Mesenchymal stem cell (in vitro differentiated cells and primary cell): ENCODE measurements at regions not wholly inside any gene's neighbourhood (a gene's known extent, or its start where the extent isn't known, plus 50 kb on each side); places are given as distances from the start of the nearest gene placed in this dataset.

Source experiments
- DNase-seq: peaks from one replicate; pipeline ENCODE4 v3.0.0-alpha.2; 2013
- H2AFZ ChIP-seq: one replicate; pipeline ENCODE4 v1.6.1; 2013; ENCODE audit warnings: low read depth, mild to moderate bottlenecking, control low read depth, inconsistent platforms, low read length, moderate library complexity
- H2AK5ac ChIP-seq: 2 replicates; pipeline ENCODE4 v1.6.1; 2013; ENCODE audit warnings: low read length, moderate library complexity, mild to moderate bottlenecking, inconsistent platforms; ENCODE audit not compliant: severe bottlenecking
- H2BK120ac ChIP-seq: one replicate; pipeline ENCODE4 v1.6.1; 2013; ENCODE audit warnings: low read depth, mild to moderate bottlenecking, inconsistent platforms, low read length, moderate library complexity
- H2BK12ac ChIP-seq, 2 experiments: one replicate each; pipeline ENCODE4 v1.6.1; 2013; ENCODE audit warnings: inconsistent platforms in 2 of 2, low read length in 2 of 2, mild to moderate bottlenecking in 2 of 2, moderate library complexity in 2 of 2, control low read depth in 1 of 2
- H2BK15ac ChIP-seq: one replicate; pipeline ENCODE4 v1.6.1; 2013; ENCODE audit warnings: mild to moderate bottlenecking, low read depth, inconsistent platforms; ENCODE audit not compliant: poor library complexity, severe bottlenecking
- H2BK5ac ChIP-seq: 2 replicates; pipeline ENCODE4 v1.6.1; 2013; ENCODE audit warnings: low read depth, mild to moderate bottlenecking, low read length, control low read depth, inconsistent platforms; ENCODE audit not compliant: poor library complexity, severe bottlenecking
- H3K14ac ChIP-seq, 2 experiments: one replicate each; pipeline ENCODE4 v1.6.1; 2013; ENCODE audit warnings: inconsistent platforms in 2 of 2, low read length in 2 of 2, control low read depth in 1 of 2, mild to moderate bottlenecking in 1 of 2, moderate library complexity in 1 of 2
- H3K18ac ChIP-seq, 2 experiments: one replicate each; pipeline ENCODE4 v1.6.1; 2013; ENCODE audit warnings: inconsistent platforms in 2 of 2, low read length in 2 of 2, control low read depth in 1 of 2, low read depth in 1 of 2, mild to moderate bottlenecking in 1 of 2
- H3K23ac ChIP-seq, 2 experiments: one replicate each; pipeline ENCODE4 v1.6.1; 2013; ENCODE audit warnings: inconsistent platforms in 2 of 2, low read length in 2 of 2, mild to moderate bottlenecking in 2 of 2, moderate library complexity in 2 of 2, control low read depth in 1 of 2
- H3K27ac ChIP-seq: 2 replicates; pipeline ENCODE4 v1.5.1; 2013; ENCODE audit warnings: mild to moderate bottlenecking, moderate library complexity, low read length, control low read depth, inconsistent platforms; ENCODE audit not compliant: poor library complexity, severe bottlenecking
- H3K27me3 ChIP-seq, 2 experiments: 2 replicates each; pipeline versions ENCODE4 v1.6.1 to v1.7.0; 2013; ENCODE audit warnings: low read length in 2 of 2, mild to moderate bottlenecking in 2 of 2, moderate library complexity in 2 of 2, control low read depth in 1 of 2, inconsistent platforms in 1 of 2; ENCODE audit not compliant: control insufficient read depth in 1 of 2, insufficient read depth in 1 of 2
- H3K36me3 ChIP-seq, 2 experiments: 2 replicates each; pipeline versions ENCODE4 v1.6.1 to v1.7.0; 2013; ENCODE audit warnings: low read length in 2 of 2, control low read depth in 1 of 2, inconsistent platforms in 1 of 2, low read depth in 1 of 2, mild to moderate bottlenecking in 1 of 2; ENCODE audit not compliant: insufficient read depth in 2 of 2, control insufficient read depth in 1 of 2
- H3K4ac ChIP-seq, 2 experiments: one replicate each; pipeline ENCODE4 v1.6.1; 2013; ENCODE audit warnings: inconsistent platforms in 2 of 2, low read length in 2 of 2, mild to moderate bottlenecking in 2 of 2, moderate library complexity in 2 of 2, control low read depth in 1 of 2, low read depth in 1 of 2
- H3K4me1 ChIP-seq: 2 replicates; pipeline ENCODE4 v1.6.1; 2013; ENCODE audit warnings: low read depth, low read length, control low read depth; ENCODE audit not compliant: control insufficient read depth, insufficient read depth
- H3K4me2 ChIP-seq: 2 replicates; pipeline ENCODE4 v1.6.1; 2013; ENCODE audit warnings: low read length, mild to moderate bottlenecking, inconsistent platforms; ENCODE audit not compliant: poor library complexity, severe bottlenecking
- H3K4me3 ChIP-seq, 2 experiments: 2 replicates each; pipeline versions ENCODE4 v1.5.1 to v1.7.0; 2013; ENCODE audit warnings: low read length in 2 of 2, mild to moderate bottlenecking in 2 of 2, control low read depth in 1 of 2, low read depth in 1 of 2; ENCODE audit not compliant: insufficient read depth in 1 of 2
- H3K79me1 ChIP-seq: replicated peaks from 2 replicates; pipeline ENCODE4 v1.6.1; 2013; ENCODE audit warnings: mild to moderate bottlenecking, control low read depth, low read length, inconsistent platforms; ENCODE audit not compliant: poor library complexity, severe bottlenecking
- H3K9ac ChIP-seq: 2 replicates; pipeline ENCODE4 v1.7.0; 2013; ENCODE audit warnings: mild to moderate bottlenecking, low read length, moderate library complexity
- H3K9me3 ChIP-seq: 2 replicates; pipeline ENCODE4 v1.7.0; 2013; ENCODE audit warnings: mild to moderate bottlenecking, low read length; ENCODE audit not compliant: control insufficient read depth
- H4K8ac ChIP-seq: one replicate; pipeline ENCODE4 v1.6.1; 2013; ENCODE audit warnings: inconsistent platforms, mild to moderate bottlenecking, low read length, moderate library complexity
- H4K91ac ChIP-seq: one replicate; pipeline ENCODE4 v1.6.1; 2013; ENCODE audit warnings: mild to moderate bottlenecking, low read length, inconsistent platforms
- WGBS: methylation state at CpG from one replicate; pipeline ENCODE4 v1.1.7; 2013; ENCODE audit warnings: mixed read lengths; 5-methylcytosine and 5-hydroxymethylcytosine counted together

GRCh38 chr18:51727780-51728179 is 530.3 kb upstream of the MEX3C start:
- no peak overlapping the region for H3K9ac ChIP-seq

GRCh38 chr18:51731070-51731469 is 533.6 kb upstream of the MEX3C start:
- H3K9me3 ChIP-seq, result no peaks in the 10 kb centered on the region
- H3K4me3 ChIP-seq, result no peak overlapping the region
- H2BK15ac ChIP-seq, result no peak overlapping the region
- H4K91ac ChIP-seq, result no peak overlapping the region
- WGBS, result 68% methylated on average over 4 of the region's 4 CpGs
- no peak overlapping the region for H3K27ac ChIP-seq
- H3K36me3 ChIP-seq, result no peaks in the 10 kb centered on the region
- no peak overlapping the region for H2AK5ac ChIP-seq
- H3K14ac ChIP-seq, result no peak overlapping the region
- H3K9ac ChIP-seq, result no peak overlapping the region
- DNase-seq, result no peak
- H2BK120ac ChIP-seq, result no peak overlapping the region
- H2AFZ ChIP-seq, result no peak overlapping the region
- no peak overlapping the region for H3K18ac ChIP-seq
- H2BK5ac ChIP-seq, result no peak overlapping the region
- H3K4me1 ChIP-seq, result no peaks in the 10 kb centered on the region
- no peak overlapping the region for H3K4me2 ChIP-seq
- H3K27me3 ChIP-seq, result no peaks in the 10 kb centered on the region
- H3K23ac ChIP-seq, result no peak overlapping the region
- no peak overlapping the region for H3K4ac ChIP-seq
- H2BK12ac ChIP-seq, result no peak overlapping the region
- H4K8ac ChIP-seq, result no peak overlapping the region
- H3K79me1 ChIP-seq, result no peaks in the 10 kb centered on the region

More at GRCh38 chr18:51727780-51728179, 530.3 kb upstream of the MEX3C start:
- Histone ChIP-seq H2AK5ac (no peak overlapping the region), H3K36me3 (no peaks in the 10 kb centered on the region), H3K27ac (no peak overlapping the region), H3K4me3 (no peak overlapping the region), H3K9me3 (no peaks in the 10 kb centered on the region), H2BK120ac (no peak overlapping the region), H4K8ac (no peak overlapping the region), H2BK5ac (no peak overlapping the region), H3K4me1 (no peaks in the 10 kb centered on the region), H2AFZ (no peak overlapping the region), H3K18ac (no peak overlapping the region), H3K79me1 (no peaks in the 10 kb centered on the region), H4K91ac (no peak overlapping the region), H3K23ac (no peak overlapping the region), H3K4ac (no peak overlapping the region), H3K14ac (no peak overlapping the region), H2BK12ac (no peak overlapping the region), H3K27me3 (no peaks in the 10 kb centered on the region), H3K4me2 (no peak overlapping the region), H2BK15ac (no peak overlapping the region)
- no peak for DNase-seq

- Histone ChIP-seq H3K4ac (no peak overlapping the region), H3K27ac (no peak overlapping the region)
- 75% methylated on average over 1 of the region's 3 CpGs for WGBS
Measured at GRCh38 chr18:51734576-51734975, 537.1 kb upstream of the MEX3C start.

GRCh38 chr18:51739044-51739666 is 541.7 kb upstream of the MEX3C start:
- no peak overlapping the region for H3K27ac ChIP-seq
- DNase-seq, result no peak
- H3K14ac ChIP-seq, result no peak overlapping the region
- no peak overlapping the region for H3K4me2 ChIP-seq
- H2AK5ac ChIP-seq, result no peak overlapping the region
- no peaks in the 10 kb centered on the region for H3K79me1 ChIP-seq
- WGBS, result no CpG with 5 or more reads among the region's 2 CpGs
- H2BK12ac ChIP-seq, result no peak overlapping the region
- H3K9ac ChIP-seq, result no peak overlapping the region
- no peaks in the 10 kb centered on the region for H3K36me3 ChIP-seq
- H4K91ac ChIP-seq, result no peak overlapping the region
- no peaks in the 10 kb centered on the region for H3K27me3 ChIP-seq
- no peaks in the 10 kb centered on the region for H3K4me1 ChIP-seq
- H3K18ac ChIP-seq, result no peak overlapping the region
- no peak overlapping the region for H2BK15ac ChIP-seq
- H4K8ac ChIP-seq, result no peak overlapping the region
- no peak overlapping the region for H2BK120ac ChIP-seq
- no peak overlapping the region for H3K4ac ChIP-seq
- no peak overlapping the region for H2AFZ ChIP-seq
- H3K4me3 ChIP-seq, result no peak overlapping the region
- no peak overlapping the region for H2BK5ac ChIP-seq
- peaks cover 10% of the 10 kb centered on the region for H3K9me3 ChIP-seq
- no peak overlapping the region for H3K23ac ChIP-seq

More at GRCh38 chr18:51734576-51734975, 537.1 kb upstream of the MEX3C start:
- H3K14ac ChIP-seq, result no peak overlapping the region
- H2AFZ ChIP-seq, result no peak overlapping the region
- no peak overlapping the region for H2BK120ac ChIP-seq
- no peak overlapping the region for H3K4me3 ChIP-seq
- no peak overlapping the region for H2AK5ac ChIP-seq
- no peaks in the 10 kb centered on the region for H3K36me3 ChIP-seq
- H3K23ac ChIP-seq, result no peak overlapping the region
- no peak overlapping the region for H3K9ac ChIP-seq
- no peak overlapping the region for H3K18ac ChIP-seq
- H2BK15ac ChIP-seq, result no peak overlapping the region
- no peak overlapping the region for H4K8ac ChIP-seq
- H3K27me3 ChIP-seq, result no peaks in the 10 kb centered on the region
- H3K4me2 ChIP-seq, result no peak overlapping the region
- no peak overlapping the region for H4K91ac ChIP-seq
- H3K4me1 ChIP-seq, result no peaks in the 10 kb centered on the region
- no peak overlapping the region for H2BK12ac ChIP-seq
- no peak overlapping the region for H2BK5ac ChIP-seq
- peaks cover 3% of the 10 kb centered on the region for H3K9me3 ChIP-seq
- no peak for DNase-seq
- H3K79me1 ChIP-seq, result no peaks in the 10 kb centered on the region
